ENCODE measurements at regions not wholly inside any gene's neighbourhood (a gene's known extent, or its start where the extent isn't known, plus 50 kb on each side); places are given as distances from the start of the nearest gene placed in this dataset.

GRCh38 chr10:43771675-43772074 lies 123.0 kb upstream of the ZNF32 start:
- no peak for DNase-seq (ENCODE audit: low read depth in 2 of 3, low spot score in 1 of 3)

GRCh38 chr10:43765516-43765915 lies 116.8 kb upstream of the ZNF32 start:
- DNase-seq (ENCODE audit: low read depth in 2 of 3, low spot score in 1 of 3): no peak

GRCh38 chr10:43763846-43764245 lies 115.2 kb upstream of the ZNF32 start:
- no peak for DNase-seq (ENCODE audit: low read depth in 2 of 3, low spot score in 1 of 3)

DNA sequence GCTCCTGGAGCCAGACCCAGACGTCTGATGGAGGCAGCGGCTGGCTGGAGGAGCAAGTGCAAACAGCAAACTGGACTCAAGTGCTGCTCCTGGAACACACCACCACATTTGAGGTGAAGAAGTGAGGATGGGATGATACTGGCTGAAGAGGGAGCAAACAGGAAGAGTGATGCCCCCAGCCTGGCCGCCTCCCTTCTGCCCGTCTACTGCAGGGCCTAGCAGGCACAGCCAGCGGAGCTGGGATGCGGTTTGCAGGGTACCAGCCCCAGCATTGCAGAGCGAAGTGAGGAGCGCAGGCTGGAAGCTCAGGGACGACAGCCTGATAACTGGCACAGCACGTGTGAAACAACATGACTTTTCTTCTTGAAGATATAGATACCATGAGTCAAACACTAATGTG lies 111.8 kb upstream of the ZNF32 start:
- no peak for DNase-seq (ENCODE audit: low read depth in 2 of 3, low spot score in 1 of 3)

DNA sequence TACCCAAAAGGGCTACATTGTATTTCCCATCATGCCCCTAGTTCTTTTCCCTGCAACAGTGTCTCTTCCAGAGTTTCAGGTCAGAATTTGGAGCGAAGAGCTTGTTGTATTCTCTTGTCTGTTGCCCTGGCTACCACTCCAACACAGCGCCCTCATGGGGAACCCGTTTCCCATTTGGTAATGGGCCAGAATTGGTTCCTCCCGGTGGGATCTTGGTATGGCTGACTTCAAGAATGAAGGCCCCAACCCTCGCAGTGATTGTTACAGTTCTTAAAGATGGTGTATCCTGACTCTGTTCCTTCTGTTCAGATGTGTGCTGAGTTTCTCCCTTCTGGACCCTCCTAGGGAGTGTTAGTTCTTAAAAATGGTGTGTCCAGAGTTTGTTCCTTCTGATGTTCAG lies 110.5 kb upstream of the ZNF32 start:
- no peak for DNase-seq (ENCODE audit: low read depth in 2 of 3, low spot score in 1 of 3)

DNA sequence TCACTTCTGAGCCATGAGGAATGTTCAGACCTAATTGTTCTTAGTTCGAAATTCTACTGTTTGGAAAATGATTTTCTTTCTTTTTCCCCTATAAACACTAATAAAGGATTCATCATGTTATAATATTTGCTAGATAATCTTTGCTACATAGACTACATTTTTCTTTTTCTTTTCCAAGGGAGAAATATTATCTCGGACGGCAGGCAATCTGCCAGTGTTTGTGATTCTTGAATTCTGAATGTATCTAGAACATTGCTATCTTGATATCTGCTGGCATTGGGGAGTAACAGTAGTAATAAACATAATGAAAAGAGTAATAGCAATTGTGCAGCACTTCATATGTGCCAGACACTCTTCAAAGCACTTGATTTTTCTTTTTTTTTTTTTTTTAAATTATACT lies 107.7 kb upstream of the ZNF32 start:
- no peak for DNase-seq (ENCODE audit: low read depth in 2 of 3, low spot score in 1 of 3)

GRCh38 chr10:43754569-43755260 lies 106.0 kb upstream of the ZNF32 start:
- DNase-seq (ENCODE audit: low read depth in 2 of 3, low spot score in 1 of 3): no peak

- DNase-seq (ENCODE audit: low read depth in 2 of 3, low spot score in 1 of 3): no peak
These were observed 104.8 kb upstream of the ZNF32 start for GRCh38 chr10:43753397-43754061.

GRCh38 chr10:43752682-43753081 lies 104.0 kb upstream of the ZNF32 start:
- no peak for DNase-seq (ENCODE audit: low read depth in 2 of 3, low spot score in 1 of 3)

GRCh38 chr10:43751646-43752045 lies 103.0 kb upstream of the ZNF32 start:
- no peak for DNase-seq (ENCODE audit: low read depth in 2 of 3, low spot score in 1 of 3)

- DNase-seq (ENCODE audit: low read depth in 2 of 3, low spot score in 1 of 3): no peak
These were observed 101.4 kb upstream of the ZNF32 start for GRCh38 chr10:43749940-43750552.

DNA sequence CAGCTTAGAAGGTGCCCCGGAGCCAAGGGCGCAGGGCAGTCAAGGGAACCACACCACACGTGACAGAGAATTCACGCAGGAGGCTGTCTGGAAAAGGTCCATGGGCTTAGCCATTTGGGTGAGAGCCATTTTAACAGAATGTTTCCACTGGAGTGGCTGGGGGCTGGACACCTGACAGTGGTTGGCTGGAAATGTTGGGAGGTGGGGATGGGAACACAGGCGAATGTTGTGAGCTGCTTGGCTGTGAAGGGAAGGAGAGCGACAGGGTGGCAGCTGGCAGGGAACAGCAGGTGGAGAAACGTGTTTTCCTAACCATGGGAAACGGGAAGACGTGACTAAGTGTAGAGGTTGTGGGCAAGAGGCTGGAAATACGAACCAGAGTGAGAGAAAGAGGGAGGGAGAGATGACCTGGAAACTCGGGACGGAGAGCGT lies 100.5 kb upstream of the ZNF32 start:
- DNase-seq (ENCODE audit: low read depth in 2 of 3, low spot score in 1 of 3): no peak

DNA sequence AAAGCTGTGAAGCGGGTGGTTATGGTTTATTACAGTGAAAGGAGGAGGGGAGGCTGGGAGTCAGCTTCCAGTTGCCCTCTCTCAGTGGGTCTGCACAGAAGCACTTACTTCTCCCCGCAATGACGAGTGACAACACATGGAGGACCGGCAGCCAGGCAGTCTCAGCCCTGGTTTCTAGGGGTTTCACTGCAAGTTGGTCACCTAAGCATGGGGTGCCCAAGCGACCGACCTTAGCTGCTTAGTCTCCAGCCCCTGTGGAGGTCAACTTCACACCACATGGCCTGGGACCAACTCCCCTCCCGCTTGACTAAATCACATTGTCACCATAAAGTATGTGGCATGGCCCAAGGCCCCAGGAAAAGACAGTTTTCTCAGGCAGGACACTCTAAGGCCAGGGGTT lies 99.9 kb upstream of the ZNF32 start:
- DNase-seq (ENCODE audit: low read depth in 2 of 3, low spot score in 1 of 3): no peak

GRCh38 chr10:43746906-43747305 lies 98.2 kb upstream of the ZNF32 start:
- no peak for DNase-seq (ENCODE audit: low read depth in 2 of 3, low spot score in 1 of 3)

DNA sequence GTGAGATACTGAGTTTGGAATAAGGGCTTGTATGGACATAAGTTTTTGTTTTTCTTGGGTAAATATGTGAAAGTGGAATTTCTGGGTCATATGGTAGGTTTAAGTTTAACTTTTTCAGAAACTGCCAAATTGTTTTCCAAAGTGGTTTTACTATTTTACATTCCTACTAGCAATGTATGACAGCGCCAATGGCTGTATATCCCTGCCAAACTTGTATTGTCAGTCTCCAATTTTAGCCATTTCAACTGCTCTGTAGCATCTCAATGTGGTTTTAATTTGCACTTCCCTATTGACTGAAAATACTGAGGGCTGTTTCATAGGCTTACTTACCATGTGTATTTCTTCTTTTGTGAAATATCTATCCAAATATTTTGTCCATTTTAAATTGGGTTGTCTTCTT lies 90.5 kb upstream of the ZNF32 start:
- no peak for DNase-seq (ENCODE audit: low read depth in 2 of 3, low spot score in 1 of 3)

GRCh38 chr10:43737003-43737402 lies 88.3 kb upstream of the ZNF32 start:
- no peak for DNase-seq (ENCODE audit: low read depth in 2 of 3, low spot score in 1 of 3)

DNA sequence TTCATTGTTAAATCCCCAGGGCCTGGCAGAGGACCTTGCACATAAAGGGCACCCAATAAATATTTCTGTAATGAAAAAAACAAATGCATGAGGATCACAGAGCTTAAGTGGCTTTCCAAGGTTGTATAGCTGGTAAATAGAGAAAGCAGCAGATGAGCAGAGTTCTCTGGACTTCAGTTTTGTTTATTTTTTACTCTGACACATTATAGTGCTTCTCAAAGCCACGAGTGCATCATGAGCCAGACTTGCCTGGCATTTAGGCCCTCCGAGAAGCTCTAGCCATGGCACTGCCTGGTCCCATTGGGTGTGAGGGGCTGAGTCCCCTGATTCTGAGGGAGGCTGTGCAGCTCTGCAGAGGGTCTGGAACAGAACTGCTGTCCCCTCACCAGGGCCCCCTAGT lies 87.2 kb upstream of the ZNF32 start:
- no peak for DNase-seq (ENCODE audit: low read depth in 2 of 3, low spot score in 1 of 3)

- no peak for DNase-seq (ENCODE audit: low read depth in 2 of 3, low spot score in 1 of 3)
These were observed 86.0 kb upstream of the ZNF32 start for GRCh38 chr10:43734716-43735115.

- DNase-seq (ENCODE audit: low read depth in 2 of 3, low spot score in 1 of 3): no peak
These were observed 82.8 kb upstream of the ZNF32 start for GRCh38 chr10:43731486-43731885.

DNA sequence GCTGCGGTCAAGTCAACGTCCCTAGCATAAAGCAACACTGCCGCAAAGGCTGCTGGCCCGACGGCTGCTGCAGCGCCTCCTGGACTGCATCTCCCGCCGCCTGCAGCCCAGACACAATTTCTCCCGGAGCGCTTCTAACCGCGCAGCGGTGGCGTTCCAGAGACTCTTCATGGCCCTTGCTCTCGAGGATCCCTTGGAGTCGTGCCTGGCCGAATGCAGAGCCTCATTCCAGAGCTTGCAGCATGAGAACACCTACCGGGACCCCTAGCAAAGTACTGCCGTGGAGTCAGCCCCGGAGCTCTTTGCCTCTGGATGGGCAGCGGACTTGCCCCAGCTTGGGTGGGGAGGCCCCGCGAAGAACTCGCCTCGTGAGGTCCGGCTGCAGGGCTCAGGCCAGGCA lies 79.7 kb upstream of the ZNF32 start:
- DNase-seq (ENCODE audit: low read depth in 2 of 3, low spot score in 1 of 3): no peak

- no peak for DNase-seq (ENCODE audit: low read depth in 2 of 3, low spot score in 1 of 3)
These were observed 79.3 kb upstream of the ZNF32 start for GRCh38 chr10:43727935-43728334.

- DNase-seq (ENCODE audit: low read depth in 2 of 3, low spot score in 1 of 3): no peak
These were observed 66.7 kb upstream of the ZNF32 start for GRCh38 chr10:43715334-43715733.

All from stimulated activated CD4-positive, alpha-beta T cell treated with anti-CD3 and anti-CD28 coated beads, Interleukin-12 subunit alpha, Interleukin-12 subunit beta, amount 100 ng/mL, for 48 hours (primary cell).